ENCODE measurements at regions not wholly inside any gene's neighbourhood (a gene's known extent, or its start where the extent isn't known, plus 50 kb on each side); places are given as distances from the start of the nearest gene placed in this dataset.

GRCh38 chr14:71770431-71770830 is 161.8 kb upstream of the RGS6 start:
- TF ChIP-seq CTCF (IDR thresholded peaks at IDR 0.05) (no peak), POLR2A (IDR thresholded peaks at IDR 0.05) (no peak)

Measured in uterus (tissue), 2 donors.